ENCODE measurements at regions not wholly inside any gene's neighbourhood (a gene's known extent, or its start where the extent isn't known, plus 50 kb on each side); places are given as distances from the start of the nearest gene placed in this dataset.

- no peak for TF ChIP-seq EZH2 (IDR thresholded peaks at IDR 0.05; ENCODE audit: borderline replicate concordance, low read depth, low read length, severe bottlenecking)
- TF ChIP-seq, protein P1, sequence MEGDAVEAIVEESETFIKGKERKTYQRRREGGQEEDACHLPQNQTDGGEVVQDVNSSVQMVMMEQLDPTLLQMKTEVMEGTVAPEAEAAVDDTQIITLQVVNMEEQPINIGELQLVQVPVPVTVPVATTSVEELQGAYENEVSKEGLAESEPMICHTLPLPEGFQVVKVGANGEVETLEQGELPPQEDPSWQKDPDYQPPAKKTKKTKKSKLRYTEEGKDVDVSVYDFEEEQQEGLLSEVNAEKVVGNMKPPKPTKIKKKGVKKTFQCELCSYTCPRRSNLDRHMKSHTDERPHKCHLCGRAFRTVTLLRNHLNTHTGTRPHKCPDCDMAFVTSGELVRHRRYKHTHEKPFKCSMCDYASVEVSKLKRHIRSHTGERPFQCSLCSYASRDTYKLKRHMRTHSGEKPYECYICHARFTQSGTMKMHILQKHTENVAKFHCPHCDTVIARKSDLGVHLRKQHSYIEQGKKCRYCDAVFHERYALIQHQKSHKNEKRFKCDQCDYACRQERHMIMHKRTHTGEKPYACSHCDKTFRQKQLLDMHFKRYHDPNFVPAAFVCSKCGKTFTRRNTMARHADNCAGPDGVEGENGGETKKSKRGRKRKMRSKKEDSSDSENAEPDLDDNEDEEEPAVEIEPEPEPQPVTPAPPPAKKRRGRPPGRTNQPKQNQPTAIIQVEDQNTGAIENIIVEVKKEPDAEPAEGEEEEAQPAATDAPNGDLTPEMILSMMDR (IDR thresholded peaks at IDR 0.05; ENCODE audit: borderline replicate concordance, extremely low read depth, low read length, poor library complexity, severe bottlenecking): no peak
- Histone ChIP-seq H3K79me2 (ENCODE audit: insufficient read depth, low read length) (no peaks in the 10 kb centered on the region), H3K4me1 (ENCODE audit: insufficient read depth, low read length) (no peaks in the 10 kb centered on the region), H3K9ac (ENCODE audit: low read depth, low read length) (no peak overlapping the region), H3K9me3 (ENCODE audit: insufficient read depth, low read length, severe bottlenecking) (no peaks in the 10 kb centered on the region), H4K20me1 (ENCODE audit: insufficient read depth, low read length) (no peaks in the 10 kb centered on the region), H3K36me3 (ENCODE audit: insufficient read depth, low read length) (no peaks in the 10 kb centered on the region), H2AFZ (ENCODE audit: low read depth, low read length) (no peak overlapping the region), H3K27ac (ENCODE audit: low read length) (no peak overlapping the region), H3K27me3 (ENCODE audit: insufficient read depth, low read length, poor library complexity) (no peaks in the 10 kb centered on the region), H3K4me2 (ENCODE audit: insufficient read depth, low read length) (no peak overlapping the region), H3K4me3 (ENCODE audit: low read depth in 1 of 2, low read length in 2 of 2) (no peak overlapping the region)
- DNase-seq (no peak), ATAC-seq (ENCODE audit: insufficient read depth, low read depth) (no peak)
Measured at GRCh38 chr2:15702452-15702851, 110.8 kb downstream of the DDX1 start.

- no peak for ATAC-seq (ENCODE audit: insufficient read depth, low read depth)
- no peak for TF ChIP-seq EZH2 (IDR thresholded peaks at IDR 0.05; ENCODE audit: borderline replicate concordance, low read depth, low read length, severe bottlenecking)
- TF ChIP-seq, protein P1 (IDR thresholded peaks at IDR 0.05; ENCODE audit: borderline replicate concordance, extremely low read depth, low read length, poor library complexity, severe bottlenecking): no peak
- H3K36me3 ChIP-seq (ENCODE audit: insufficient read depth, low read length): no peaks in the 10 kb centered on the region
- H2AFZ ChIP-seq (ENCODE audit: low read depth, low read length): no peak overlapping the region
- H3K27ac ChIP-seq (ENCODE audit: low read length): no peak overlapping the region
- no peaks in the 10 kb centered on the region for H3K27me3 ChIP-seq (ENCODE audit: insufficient read depth, low read length, poor library complexity)
- no peaks in the 10 kb centered on the region for H3K9me3 ChIP-seq (ENCODE audit: insufficient read depth, low read length, severe bottlenecking)
- no peak overlapping the region for H3K9ac ChIP-seq (ENCODE audit: low read depth, low read length)
- no peaks in the 10 kb centered on the region for H3K4me1 ChIP-seq (ENCODE audit: insufficient read depth, low read length)
- no peak overlapping the region for H3K4me3 ChIP-seq (ENCODE audit: low read depth in 1 of 2, low read length in 2 of 2)
- DNase-seq: no peak
- no peak overlapping the region for H3K4me2 ChIP-seq (ENCODE audit: insufficient read depth, low read length)
- H4K20me1 ChIP-seq (ENCODE audit: insufficient read depth, low read length): no peaks in the 10 kb centered on the region
- H3K79me2 ChIP-seq (ENCODE audit: insufficient read depth, low read length): no peaks in the 10 kb centered on the region
Measured at GRCh38 chr2:15703365-15703869, 111.7 kb downstream of the DDX1 start.

DNA sequence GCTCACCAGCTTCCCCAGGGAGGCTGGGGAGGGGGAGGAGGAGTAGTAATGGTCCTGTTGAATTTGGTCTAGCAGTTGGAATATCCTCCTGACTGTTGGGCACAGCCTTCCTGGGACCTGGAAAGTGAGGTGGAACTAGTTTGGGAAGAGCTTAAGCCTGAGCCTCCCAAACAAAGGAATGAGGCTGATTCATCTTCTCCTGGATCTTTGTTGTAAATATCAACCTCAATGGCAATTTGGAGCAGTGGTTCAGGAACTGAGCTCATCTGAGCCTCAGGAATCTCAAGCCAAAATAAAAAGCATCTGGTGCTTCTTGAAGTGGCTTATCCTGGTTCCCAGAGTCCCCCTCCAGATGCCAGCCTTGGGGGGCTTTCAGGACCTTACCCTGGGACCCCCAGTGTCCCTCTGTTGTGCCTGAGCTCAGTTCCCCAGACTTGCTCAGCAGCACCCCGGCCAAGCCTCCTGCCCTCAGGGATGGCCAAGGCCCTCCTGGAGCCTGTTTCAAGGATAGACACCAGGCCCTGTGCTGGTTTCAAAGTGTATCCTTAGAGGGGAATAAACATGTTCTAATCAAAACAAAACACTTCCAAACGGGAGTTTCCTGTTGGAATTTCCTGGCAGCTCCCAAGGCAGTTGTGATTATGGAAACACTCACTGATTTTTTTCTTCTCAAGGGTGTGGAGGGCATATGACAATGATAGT is 112.6 kb downstream of the DDX1 start:
- H4K20me1 ChIP-seq (ENCODE audit: insufficient read depth, low read length): no peaks in the 10 kb centered on the region
- H3K36me3 ChIP-seq (ENCODE audit: insufficient read depth, low read length): no peaks in the 10 kb centered on the region
- no peak overlapping the region for H3K4me3 ChIP-seq (ENCODE audit: low read depth in 1 of 2, low read length in 2 of 2)
- TF ChIP-seq EZH2 (IDR thresholded peaks at IDR 0.05; ENCODE audit: borderline replicate concordance, low read depth, low read length, severe bottlenecking): no peak
- TF ChIP-seq, protein P1 (IDR thresholded peaks at IDR 0.05; ENCODE audit: borderline replicate concordance, extremely low read depth, low read length, poor library complexity, severe bottlenecking): no peak
- no peaks in the 10 kb centered on the region for H3K27me3 ChIP-seq (ENCODE audit: insufficient read depth, low read length, poor library complexity)
- ATAC-seq (ENCODE audit: insufficient read depth, low read depth): no peak
- no peak overlapping the region for H2AFZ ChIP-seq (ENCODE audit: low read depth, low read length)
- no peak overlapping the region for H3K9ac ChIP-seq (ENCODE audit: low read depth, low read length)
- H3K4me2 ChIP-seq (ENCODE audit: insufficient read depth, low read length): no peak overlapping the region
- no peaks in the 10 kb centered on the region for H3K4me1 ChIP-seq (ENCODE audit: insufficient read depth, low read length)
- no peaks in the 10 kb centered on the region for H3K79me2 ChIP-seq (ENCODE audit: insufficient read depth, low read length)
- no peak overlapping the region for H3K27ac ChIP-seq (ENCODE audit: low read length)
- no peak for DNase-seq
- H3K9me3 ChIP-seq (ENCODE audit: insufficient read depth, low read length, severe bottlenecking): no peaks in the 10 kb centered on the region

Measured in DND-41 (cell line).